Endothelial cell of umbilical vein (primary cell): ENCODE measurements at regions not wholly inside any gene's neighbourhood (a gene's known extent, or its start where the extent isn't known, plus 50 kb on each side); places are given as distances from the start of the nearest gene placed in this dataset.

ENCODE experiments used
- BruUV-seq: library from RNA; stranded (reverse); fragments of 400-500 nt; replicated peaks from 2 replicates; lab custom pipeline; 2021; lab: Mats Ljungman, UMichigan
- CTCF ChIA-PET: fragments of 300-600, 350-600 bp; sonication (Branson Sonifier 250); formaldehyde crosslinking; loops from one replicate; lab custom pipeline; 2021; ENCODE audit warnings: antibody characterized with exemption, inconsistent platforms; lab: Charles Lee
- POLR2A ChIA-PET: fragments of 300-600, 350-600 bp; sonication (Branson Sonifier 250); formaldehyde crosslinking; loops from one replicate; lab custom pipeline; 2021; ENCODE audit warnings: antibody characterized with exemption, inconsistent platforms; lab: Charles Lee
- DNase-seq: peaks from one replicate; pipeline ENCODE4 v3.0.0-alpha.2; 2011; ENCODE audit warnings: low read depth, low spot score
- FAIRE-seq: peaks from 2 replicates; lab custom pipeline; 2011; peaks lifted over from hg19 to GRCh38; lab: Jason Lieb, UNC
- H2AFZ ChIP-seq: 2 replicates; pipeline ENCODE4 v1.6.0; 2012; ENCODE audit warnings: low read depth, low read length, control low read depth, inconsistent platforms
- H3K27ac ChIP-seq: 2 replicates; pipeline ENCODE4 v1.5.1; 2011; ENCODE audit warnings: low read depth, mild to moderate bottlenecking, control low read depth, low read length, moderate library complexity; ENCODE audit not compliant: insufficient read depth
- H3K27me3 ChIP-seq, 2 experiments: 2 replicates each; pipeline versions ENCODE4 v1.6.0 to v1.6.1; 2011; ENCODE audit warnings: low read length in 2 of 2, mixed read lengths in 1 of 2; ENCODE audit not compliant: control insufficient read depth in 2 of 2, insufficient read depth in 2 of 2
- H3K36me3 ChIP-seq, 2 experiments: 2 replicates in 1 of 2; 3 replicates in 1 of 2; pipeline ENCODE4 v1.5.1; 2011; ENCODE audit warnings: low read length in 2 of 2, mild to moderate bottlenecking in 1 of 2, moderate library complexity in 1 of 2; ENCODE audit not compliant: control insufficient read depth in 2 of 2, insufficient read depth in 2 of 2; ENCODE audit errors: extremely low read depth in 1 of 2
- H3K4me1 ChIP-seq: 3 replicates; pipeline ENCODE4 v1.5.1; 2011; ENCODE audit warnings: mild to moderate bottlenecking, low read length; ENCODE audit not compliant: control insufficient read depth, insufficient read depth; ENCODE audit errors: extremely low read depth
- H3K4me2 ChIP-seq: 2 replicates; pipeline ENCODE4 v1.6.1; 2011; ENCODE audit warnings: low read length, control low read depth, mixed read lengths; ENCODE audit not compliant: insufficient read depth
- H3K4me3 ChIP-seq, 3 experiments: fragments of 200-600 bp in 1 of 3; sonication (generic), shearing (Covaris generic) in 1 of 3; replicated peaks in 1 of 3; 2 replicates each; pipeline ENCODE4 v1.5.1; 2011 to 2016; ENCODE audit warnings: control low read depth in 3 of 3, low read length in 3 of 3, mild to moderate bottlenecking in 2 of 3, inconsistent platforms in 1 of 3, low read depth in 1 of 3, moderate library complexity in 1 of 3; ENCODE audit not compliant: insufficient read depth in 1 of 3
- H3K79me2 ChIP-seq: 2 replicates; pipeline ENCODE4 v1.6.0; 2012; ENCODE audit warnings: low read length, inconsistent platforms; ENCODE audit not compliant: control insufficient read depth, insufficient read depth
- H3K9ac ChIP-seq: replicated peaks from 2 replicates; pipeline ENCODE3; 2011; ENCODE audit warnings: low read length, control low read depth; ENCODE audit not compliant: insufficient read depth; ENCODE audit errors: extremely low read depth
- H3K9me1 ChIP-seq: replicated peaks from 3 replicates; pipeline ENCODE4 v1.6.0; 2011; ENCODE audit warnings: mild to moderate bottlenecking, low read length; ENCODE audit not compliant: control insufficient read depth, insufficient read depth; ENCODE audit errors: extremely low read depth
- H3K9me3 ChIP-seq: replicated peaks from 2 replicates; pipeline ENCODE4 v1.5.1; 2012; ENCODE audit warnings: low read length, inconsistent platforms; ENCODE audit not compliant: control insufficient read depth, insufficient read depth
- H4K20me1 ChIP-seq: replicated peaks from 2 replicates; pipeline ENCODE3; 2011; ENCODE audit warnings: mild to moderate bottlenecking, low read length; ENCODE audit not compliant: control insufficient read depth, insufficient read depth; ENCODE audit errors: extremely low read depth
- CTCF ChIP-seq, 2 donors: IDR thresholded peaks; 1 replicate in 1 of 2; 2 replicates in 1 of 2; pipeline ENCODE4 v1.5.1; 2011; ENCODE audit warnings: low read length in 2 of 2, mild to moderate bottlenecking in 2 of 2, moderate library complexity in 2 of 2, control low read depth in 1 of 2, inconsistent platforms in 1 of 2, low read depth in 1 of 2; ENCODE audit not compliant: insufficient read depth in 1 of 2; ENCODE audit errors: extremely low read depth in 1 of 2
- EZH2 ChIP-seq: IDR thresholded peaks from 2 replicates; pipeline ENCODE4 v1.6.1; 2012; ENCODE audit warnings: borderline replicate concordance, low read depth, mild to moderate bottlenecking, moderate library complexity, low read length, inconsistent platforms; ENCODE audit not compliant: severe bottlenecking
- FOS ChIP-seq: IDR thresholded peaks from 2 replicates; pipeline ENCODE4 v1.6.1; 2011; ENCODE audit warnings: mild to moderate bottlenecking, low read length, moderate library complexity, borderline replicate concordance; ENCODE audit not compliant: insufficient read depth
- GATA2 ChIP-seq: IDR thresholded peaks from 2 replicates; pipeline ENCODE4 v1.7.0; 2011; ENCODE audit warnings: low read depth, mild to moderate bottlenecking, moderate library complexity, mixed read lengths, low read length; ENCODE audit not compliant: insufficient read length, insufficient read depth
- JUN ChIP-seq: IDR thresholded peaks from 2 replicates; pipeline ENCODE4 v1.6.1; 2011; ENCODE audit warnings: borderline replicate concordance, low read depth; ENCODE audit not compliant: insufficient read length, insufficient read depth
- MAX ChIP-seq: IDR thresholded peaks from 2 replicates; pipeline ENCODE4 v1.6.1; 2011; ENCODE audit not compliant: insufficient read depth, insufficient read length
- MYC ChIP-seq: IDR thresholded peaks from one replicate; pipeline ENCODE4 v1.6.1; 2011; ENCODE audit warnings: mild to moderate bottlenecking, low read depth, low read length
- POLR2A ChIP-seq: IDR thresholded peaks from 2 replicates; pipeline ENCODE4 v1.6.1; 2012; ENCODE audit warnings: low read depth, mild to moderate bottlenecking, control low read depth, low read length
- POLR2AphosphoS5 ChIP-seq: IDR thresholded peaks from 2 replicates; pipeline ENCODE4 v1.6.1; 2012; ENCODE audit warnings: low read depth, mild to moderate bottlenecking, control low read depth, low read length, moderate library complexity; ENCODE audit not compliant: insufficient read depth
- dilution Hi-C: fragments of 300-500 bp; cut with MboI; formaldehyde crosslinking; loops from one replicate; pipeline ENCODE4 v1.15.0; 2019; ENCODE audit warnings: low sequenced_read_pairs; ENCODE audit not compliant: extremely low pct_ligation_motif_present
- intact Hi-C: fragments of 100-400 bp; cut with micrococcal nuclease; formaldehyde crosslinking; loops from one replicate; pipeline ENCODE4 v1.10.0; 2022

- intact Hi-C loops (no loop called here), dilution Hi-C loops (no loop called here)
- Histone ChIP-seq H3K9me1 (no peaks in the 10 kb centered on the region), H3K27me3 (no peaks in the 10 kb centered on the region), H3K27ac (no peak overlapping the region), H3K9me3 (no peaks in the 10 kb centered on the region), H4K20me1 (no peaks in the 10 kb centered on the region), H3K4me1 (no peaks in the 10 kb centered on the region), H3K4me3 (no peak overlapping the region), H3K36me3 (no peaks in the 10 kb centered on the region), H3K79me2 (no peaks in the 10 kb centered on the region), H3K4me2 (no peak overlapping the region), H2AFZ (no peak overlapping the region), H3K9ac (no peak overlapping the region)
- no peak for FAIRE-seq
- CTCF ChIA-PET, result no interaction called here
- no peak for TF ChIP-seq MYC
- no peak for TF ChIP-seq JUN
- no peak for TF ChIP-seq GATA2
- TF ChIP-seq CTCF (IDR thresholded peaks at IDR 0.05; ENCODE audit: extremely low read depth in 1 of 2, insufficient read depth in 1 of 2, low read depth in 1 of 2, low read length in 2 of 2), result no peak
- no peak for TF ChIP-seq EZH2
- no peak for TF ChIP-seq POLR2A
- TF ChIP-seq MAX, result no peak
- no peak for TF ChIP-seq FOS
- TF ChIP-seq POLR2AphosphoS5, result no peak
- no peak for DNase-seq
- POLR2A ChIA-PET, result no interaction called here
- no TSS peak for BruUV-seq
Observed at GRCh38 chr12:28980436-28980835, 168.6 kb upstream of the FAR2 start.
